Stimulated activated CD8-positive, alpha-beta memory T cell treated with anti-CD3 and anti-CD28 coated beads, Interleukin-15, amount 100 ng/mL, for 1 hour (primary cell): ENCODE measurements at regions not wholly inside any gene's neighbourhood (a gene's known extent, or its start where the extent isn't known, plus 50 kb on each side); places are given as distances from the start of the nearest gene placed in this dataset.
"Not testable (repeated sequence)": the region's sequence is repeated elsewhere in the genome, so short reads cannot be mapped to it uniquely, and the experiment has no call there.

Experiments
- DNase-seq: peaks from one replicate; pipeline ENCODE4 v3.0.0-alpha.2; 2020; ENCODE audit warnings: low read depth

DNA sequence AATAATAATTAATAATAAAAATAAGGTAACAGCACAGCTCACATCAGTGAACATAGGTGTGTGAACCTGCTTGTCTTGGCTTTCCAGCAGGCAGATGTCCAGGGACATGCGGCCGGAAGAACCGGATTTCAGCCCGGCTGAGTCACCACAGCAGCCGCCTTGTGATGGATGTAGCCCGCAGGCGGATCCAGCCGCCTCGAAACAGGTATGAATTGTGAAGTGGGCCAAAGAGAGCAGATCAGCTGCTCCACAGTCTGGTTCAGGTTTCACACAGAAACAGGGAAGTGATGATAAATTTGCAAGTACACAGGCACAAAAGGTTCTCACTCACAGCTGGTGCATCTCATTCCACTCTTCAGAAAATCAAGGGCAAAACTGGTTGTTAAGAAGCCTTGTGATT, 55.1 kb downstream of the ID4 start:
- DNase-seq: no peak

DNA sequence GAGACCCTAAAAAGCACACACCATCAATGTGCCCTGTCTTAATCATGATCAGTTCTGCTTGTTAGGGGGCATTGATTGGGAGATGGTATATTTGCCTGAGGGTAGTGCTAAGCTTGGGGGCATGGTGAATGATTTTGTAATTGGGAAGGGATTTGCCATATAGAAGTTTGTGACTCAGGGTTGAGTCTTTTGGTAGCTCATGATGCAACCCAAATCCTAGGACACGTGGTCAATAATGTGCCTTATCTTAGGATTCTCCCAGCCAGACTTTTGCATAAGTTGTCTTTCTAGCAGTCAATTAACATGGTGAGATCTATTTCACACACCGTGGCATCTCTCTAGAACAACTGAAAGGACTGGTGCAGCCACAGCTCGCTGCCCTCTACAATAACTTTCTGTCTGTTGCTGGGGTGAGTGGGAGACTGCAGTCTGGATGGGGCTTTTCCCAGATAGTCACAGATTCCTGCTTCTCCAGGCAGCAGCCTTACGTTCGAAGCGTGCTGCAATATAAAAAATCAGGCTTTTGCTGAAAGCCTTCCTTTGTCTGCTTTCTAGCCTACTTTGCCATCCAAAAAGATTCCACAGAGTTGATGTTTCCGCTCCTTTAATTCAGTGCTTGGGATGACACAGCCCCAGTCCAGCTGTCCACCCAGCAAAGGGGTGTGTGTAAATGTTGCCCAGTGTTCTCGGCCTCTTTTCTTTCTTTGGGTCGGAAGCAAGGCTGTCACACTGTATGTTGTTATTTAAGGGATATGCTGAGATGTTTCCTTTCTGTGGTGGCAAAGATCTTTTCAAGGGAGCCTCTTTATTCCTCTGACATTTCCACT, 58.9 kb downstream of the ID4 start:
- DNase-seq: no peak

DNA sequence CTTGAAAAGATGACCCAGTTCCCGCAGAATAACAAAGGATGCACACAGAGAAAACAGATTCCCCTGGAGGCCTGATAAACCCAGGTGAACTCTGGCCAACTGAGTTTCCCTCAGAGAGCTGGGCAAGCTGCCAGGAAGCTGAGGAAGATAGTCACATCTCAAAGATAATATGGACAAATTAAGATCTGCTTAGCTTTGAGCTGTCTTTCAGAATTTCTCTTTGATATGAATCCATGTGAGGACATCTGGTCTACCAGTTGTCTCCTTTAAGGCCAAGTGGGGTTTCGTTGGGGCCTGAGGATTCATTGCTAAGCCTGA, 59.5 kb downstream of the ID4 start:
- no peak for DNase-seq

- DNase-seq: no peak
Measured at GRCh38 chr6:19898141-19898740, 61.1 kb downstream of the ID4 start.

GRCh38 chr6:19902201-19902600, 65.0 kb downstream of the ID4 start:
- DNase-seq: no peak

GRCh38 chr6:19904408-19904807, 67.2 kb downstream of the ID4 start:
- not testable (repeated sequence) for DNase-seq

- DNase-seq: no peak
Measured at GRCh38 chr6:19905584-19905983, 68.4 kb downstream of the ID4 start.

- DNase-seq: no peak
Measured at GRCh38 chr6:19906171-19906570, 69.0 kb downstream of the ID4 start.

GRCh38 chr6:19911223-19911622, 74.1 kb downstream of the ID4 start:
- no peak for DNase-seq

DNA sequence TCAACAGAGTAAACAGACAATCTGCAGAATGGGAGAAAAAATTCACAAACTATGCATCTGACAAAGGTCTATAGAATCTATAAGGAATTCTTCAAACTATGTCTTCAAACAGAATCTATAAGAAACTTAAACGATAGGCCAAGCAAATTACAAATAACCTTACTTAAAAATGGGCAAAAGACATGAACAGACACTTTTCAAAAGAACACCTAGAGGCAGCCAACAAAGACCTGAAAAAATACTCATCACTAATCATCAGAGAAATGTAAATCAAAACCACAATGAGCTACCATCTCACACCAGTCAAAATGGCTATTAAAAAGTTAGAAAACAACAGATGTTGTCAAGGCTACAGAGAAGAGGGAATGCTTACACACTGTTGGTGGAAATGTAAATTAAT, 81.3 kb downstream of the ID4 start:
- DNase-seq: no peak

DNA sequence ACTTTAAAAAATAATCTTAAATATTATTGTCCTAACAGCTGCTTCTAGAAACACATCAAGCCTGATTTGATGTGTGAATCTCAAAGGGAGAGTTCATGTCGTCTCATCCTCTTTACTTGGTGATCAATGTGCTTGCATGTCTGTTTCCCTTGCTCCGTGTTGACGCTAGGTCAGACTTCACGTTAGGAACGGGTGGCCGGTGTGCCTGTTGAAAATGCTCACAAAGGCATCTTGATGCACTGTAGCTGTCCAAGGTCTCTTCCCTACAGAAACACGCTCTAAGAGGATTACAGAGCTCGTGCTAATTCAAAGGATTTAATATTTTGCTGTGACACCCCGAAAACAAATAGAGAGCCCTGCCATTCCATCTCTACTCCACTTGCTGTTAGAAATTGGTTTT, 84.6 kb downstream of the ID4 start:
- no peak for DNase-seq

DNA sequence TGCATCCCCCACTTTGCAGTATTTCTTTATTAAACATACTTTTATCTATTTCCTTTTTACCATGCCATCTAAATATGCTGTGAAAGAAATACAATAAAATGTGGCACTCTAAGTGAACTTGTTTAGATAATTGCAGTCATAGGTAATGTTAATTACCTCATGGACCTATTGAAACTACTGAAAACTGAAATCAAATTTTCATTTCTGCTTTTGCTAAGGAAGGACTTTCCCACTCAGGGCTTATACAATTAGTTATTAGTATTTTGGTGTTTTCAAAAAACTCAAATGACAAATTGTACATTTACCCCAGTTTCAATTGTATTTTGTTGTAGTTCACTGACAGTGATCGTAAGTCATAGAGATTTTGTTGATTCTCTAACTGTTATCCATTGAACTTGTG, 88.4 kb downstream of the ID4 start:
- no peak for DNase-seq

- DNase-seq: no peak
Measured at GRCh38 chr6:19928461-19928860, 91.3 kb downstream of the ID4 start.

DNA sequence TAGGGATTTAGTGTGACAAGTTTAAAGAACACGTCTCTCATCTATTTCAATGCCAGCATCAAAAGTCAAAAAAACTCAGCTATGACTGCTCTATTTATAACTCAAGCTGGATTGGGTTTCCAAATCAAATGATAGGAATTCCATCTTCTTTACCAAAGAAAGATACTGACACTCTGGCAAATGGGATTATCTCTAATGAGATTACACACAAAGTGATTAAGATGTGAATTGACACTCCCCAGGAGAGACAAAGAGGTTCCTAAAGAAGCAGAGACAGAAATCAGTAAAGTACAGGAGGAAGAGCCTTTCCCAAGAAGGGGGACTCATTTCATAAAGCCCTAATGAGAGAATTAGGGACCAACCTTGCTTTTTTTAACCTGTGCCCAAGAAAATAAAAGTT, 92.1 kb downstream of the ID4 start:
- DNase-seq: no peak

DNA sequence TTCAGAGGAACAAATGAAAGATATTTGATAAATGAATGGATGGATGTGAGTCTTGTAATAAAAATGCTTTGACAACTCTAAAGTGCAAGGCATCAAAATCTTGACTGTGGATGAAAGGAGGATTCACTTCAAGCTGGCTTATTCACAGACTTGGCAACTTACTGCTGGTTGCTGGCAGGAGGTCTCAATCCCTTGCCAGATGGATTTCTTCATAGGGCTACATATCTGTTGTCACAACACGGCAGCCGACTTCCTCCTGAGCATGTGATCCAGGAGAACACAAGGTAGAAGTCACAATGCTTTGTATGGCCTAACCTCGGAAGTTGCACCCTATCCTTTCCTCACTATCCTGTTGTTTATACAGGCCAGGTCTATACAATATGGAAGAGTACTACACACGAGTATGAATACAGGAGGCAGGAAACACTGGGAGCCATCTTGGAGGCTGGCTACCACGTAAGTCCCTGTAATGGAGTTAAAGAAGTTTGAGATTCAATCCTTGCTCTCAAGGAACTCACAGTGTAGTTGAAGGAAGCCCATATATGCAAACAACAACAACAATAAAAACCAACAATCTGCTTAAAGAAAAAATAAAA, 97.9 kb downstream of the ID4 start:
- DNase-seq: no peak

- not testable (repeated sequence) for DNase-seq
Measured at GRCh38 chr6:19939321-19939720, 102.2 kb downstream of the ID4 start.

DNA sequence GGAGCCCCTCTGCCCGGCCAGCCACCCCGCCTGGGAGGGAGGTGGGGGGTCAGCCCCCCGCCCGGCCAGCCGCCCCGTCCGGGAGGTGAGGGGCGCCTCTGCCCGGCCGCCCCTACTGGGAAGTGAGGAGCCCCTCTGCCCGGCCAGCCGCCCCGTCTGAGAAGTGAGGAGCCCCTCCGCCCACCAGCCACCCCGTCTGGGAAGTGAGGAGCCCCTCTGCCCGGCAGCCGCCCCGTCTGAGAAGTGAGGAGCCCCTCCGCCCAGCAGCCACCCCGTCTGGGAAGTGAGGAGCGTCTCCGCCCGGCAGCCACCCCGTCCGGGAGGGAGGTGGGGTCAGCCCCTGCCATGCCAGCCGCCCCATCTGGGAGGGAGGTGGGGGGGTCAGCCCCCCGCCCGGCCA, 102.8 kb downstream of the ID4 start:
- DNase-seq: not testable (repeated sequence)

- DNase-seq: no peak
Measured at GRCh38 chr6:19943042-19943441, 105.9 kb downstream of the ID4 start.

- no peak for DNase-seq
Measured at GRCh38 chr6:19945843-19946358, 108.7 kb downstream of the ID4 start.

- no peak for DNase-seq
Measured at GRCh38 chr6:19949155-19949554, 112.0 kb downstream of the ID4 start.

GRCh38 chr6:19964115-19964514, 126.9 kb downstream of the ID4 start:
- DNase-seq: no peak

- DNase-seq: no peak
Measured at GRCh38 chr6:19968201-19968600, 131.0 kb downstream of the ID4 start.

GRCh38 chr6:19972221-19972620, 135.1 kb downstream of the ID4 start:
- no peak for DNase-seq
